K562 (cell line): ENCODE measurements at regions not wholly inside any gene's neighbourhood (a gene's known extent, or its start where the extent isn't known, plus 50 kb on each side); places are given as distances from the start of the nearest gene placed in this dataset.
"Not testable (repeated sequence)": the region's sequence is repeated elsewhere in the genome, so short reads cannot be mapped to it uniquely, and the experiment has no call there.

Source experiments
- ATAC-seq: fragments of 200-7000 bp; cut with Tn5 transposase; 3 replicates; pipeline ENCODE4 v1.9.1; 2020; ENCODE audit warnings: moderate library complexity
- BruUV-seq: library from RNA; stranded (reverse); fragments of 400-500 nt; replicated peaks from 2 replicates; lab custom pipeline; 2021; lab: Mats Ljungman, UMichigan
- CTCF ChIA-PET: fragments of 300-600 bp; formaldehyde crosslinking; extraction: SDS; loops from one replicate; lab custom pipeline; 2021; ENCODE audit warnings: low intra/inter-chr PET ratio; lab: Yijun Ruan, JAX
- POLR2A ChIA-PET: fragments of 300-600, 350-650 bp; sonication (Branson Sonifier 250); formaldehyde crosslinking; extraction: SDS; loops from one replicate; lab custom pipeline; 2021; ENCODE audit warnings: antibody characterized with exemption, inconsistent platforms; lab: Yijun Ruan, JAX
- DNase-seq, 4 experiments: peaks; one replicate each; pipeline versions ENCODE4 v3.0.0 to v3.0.0-alpha.2; 2011 to 2018; ENCODE audit warnings: low spot score in 3 of 4, mixed read lengths in 3 of 4; ENCODE audit errors: extremely low read depth in 1 of 4
- FAIRE-seq: peaks from 2 replicates; lab custom pipeline; 2011; peaks lifted over from hg19 to GRCh38; lab: Jason Lieb, UNC
- H2AFZ ChIP-seq: 2 replicates; pipeline ENCODE4 v1.6.0; 2011; ENCODE audit warnings: low read depth, low read length, control low read depth, inconsistent platforms
- H3K27ac ChIP-seq: fragments of 200-600 bp; 3 replicates; pipeline ENCODE4 v1.8.0; 2011; ENCODE audit warnings: low read depth, mild to moderate bottlenecking, control low read depth, inconsistent platforms, low read length, moderate library complexity, mixed read lengths; ENCODE audit errors: extremely low read depth
- H3K27me3 ChIP-seq, 2 experiments: fragments of 300-600 bp in 1 of 2; 2 replicates in 1 of 2; 3 replicates in 1 of 2; pipeline versions ENCODE4 v1.6.0 to v1.8.0; 2011; ENCODE audit warnings: inconsistent platforms in 2 of 2, low read length in 2 of 2, mild to moderate bottlenecking in 1 of 2, mixed read lengths in 1 of 2, moderate library complexity in 1 of 2; ENCODE audit not compliant: control insufficient read depth in 2 of 2, insufficient read depth in 2 of 2
- H3K36me3 ChIP-seq: fragments of 300-600 bp; 3 replicates; pipeline ENCODE4 v1.8.0; 2011; ENCODE audit warnings: mild to moderate bottlenecking, low read length, inconsistent platforms; ENCODE audit not compliant: control insufficient read depth, insufficient read depth
- H3K4me1 ChIP-seq, 2 experiments: fragments of 200-600 bp in 1 of 2; replicated peaks in 1 of 2; 2 replicates in 1 of 2; 3 replicates in 1 of 2; pipeline versions ENCODE4 v1.5.1 to v1.8.0; 2011; ENCODE audit warnings: inconsistent platforms in 2 of 2, low read length in 2 of 2, mild to moderate bottlenecking in 1 of 2, mixed read lengths in 1 of 2, moderate library complexity in 1 of 2; ENCODE audit not compliant: control insufficient read depth in 2 of 2, insufficient read depth in 2 of 2
- H3K4me2 ChIP-seq: 2 replicates; pipeline ENCODE4 v1.6.1; 2011; ENCODE audit warnings: low read length, control low read depth, inconsistent platforms, mixed read lengths; ENCODE audit not compliant: insufficient read depth
- H3K4me3 ChIP-seq: fragments of 200-600 bp; sonication (generic), shearing (Covaris generic); 2 replicates; pipeline ENCODE4 v1.5.1; 2016; ENCODE audit warnings: control low read depth, inconsistent platforms
- H3K79me2 ChIP-seq: fragments of 200-600 bp; 3 replicates; pipeline ENCODE4 v1.8.0; 2011; ENCODE audit warnings: low read length, inconsistent platforms; ENCODE audit not compliant: control insufficient read depth, insufficient read depth
- H3K9ac ChIP-seq, 2 experiments: 2 replicates each; pipeline versions ENCODE4 v1.6.0 to v1.6.1; 2011; ENCODE audit warnings: low read depth in 2 of 2, low read length in 2 of 2, control low read depth in 1 of 2, inconsistent platforms in 1 of 2, mild to moderate bottlenecking in 1 of 2, mixed read lengths in 1 of 2; ENCODE audit not compliant: insufficient read depth in 1 of 2
- H3K9me1 ChIP-seq: one replicate; pipeline ENCODE4 v1.6.0; 2011; ENCODE audit warnings: inconsistent platforms, mild to moderate bottlenecking, low read length, moderate library complexity; ENCODE audit not compliant: control insufficient read depth, insufficient read depth
- H3K9me3 ChIP-seq: replicated peaks from 2 replicates; pipeline ENCODE4 v1.5.1; 2011; ENCODE audit warnings: low read depth, low read length, inconsistent platforms; ENCODE audit not compliant: control insufficient read depth, insufficient read depth
- H4K20me1 ChIP-seq: replicated peaks from 2 replicates; pipeline ENCODE4 v1.6.1; 2011; ENCODE audit warnings: low read length, inconsistent platforms, mixed read lengths; ENCODE audit not compliant: control insufficient read depth, insufficient read depth
- ID3 ChIP-seq, 2 experiments: fragments of 250-450 bp in 1 of 2; fragments of 450-650 bp in 1 of 2; sonication (Bioruptor Pico) in 1 of 2; IDR thresholded peaks; 2 replicates each; pipeline versions ENCODE4 v1.6.1 to v1.8.0; 2016 to 2021; ENCODE audit warnings: mild to moderate bottlenecking in 2 of 2, moderate library complexity in 2 of 2, missing compliant biosample characterization in 1 of 2, missing genetic modification characterization in 1 of 2
- RAD21 ChIP-seq, 2 experiments: fragments of 250-450 bp in 1 of 2; fragments of 450-650 bp in 1 of 2; sonication (Bioruptor Pico) in 1 of 2; formaldehyde crosslinking in 1 of 2; IDR thresholded peaks in 1 of 2; conservative IDR thresholded peaks in 1 of 2; 2 replicates each; pipeline versions ENCODE4 v1.4.0 to v1.8.0; 2020 to 2022; ENCODE audit warnings: mild to moderate bottlenecking in 2 of 2, moderate library complexity in 1 of 2
- SMC3 ChIP-seq: conservative IDR thresholded peaks from 2 replicates; pipeline ENCODE4 v1.6.1; 2011; ENCODE audit warnings: low read depth, low read length, improper control_type of control experiment; ENCODE audit not compliant: insufficient read depth
- TOE1 ChIP-seq, 2 experiments: fragments of 450-650 bp in 1 of 2; sonication (generic) in 1 of 2; formaldehyde crosslinking in 1 of 2; IDR thresholded peaks; 2 replicates each; pipeline versions ENCODE4 v1.7.1 to v1.8.0; 2016 to 2022; ENCODE audit warnings: borderline replicate concordance in 2 of 2, mild to moderate bottlenecking in 2 of 2, antibody characterized with exemption in 1 of 2, inconsistent platforms in 1 of 2, low read depth in 1 of 2, missing genetic modification reagents in 1 of 2, moderate library complexity in 1 of 2
- WGBS: fragments of 100-300 bp; shearing (Covaris generic); methylation state at CpG from one replicate; pipeline ENCODE4 v1.1.6; 2016; ENCODE audit warnings: low coverage, mixed read lengths; ENCODE audit not compliant: insufficient coverage; ENCODE audit errors: missing lambda C conversion rate; 5-methylcytosine and 5-hydroxymethylcytosine counted together
- in situ Hi-C: fragments of 300-500 bp; cut with MboI; formaldehyde crosslinking; loops from 4 replicates; pipeline ENCODE4 v1.15.0; 2018; ENCODE audit warnings: inconsistent platforms, mixed read lengths
- intact Hi-C: fragments of 100-400 bp; cut with micrococcal nuclease; formaldehyde crosslinking; loops from 2 replicates; pipeline ENCODE4 v1.14.2; 2022
- TF ChIP-seq, protein P1 (sequence below): fragments of 450-650 bp; formaldehyde crosslinking; IDR thresholded peaks from 2 replicates; pipeline ENCODE4 v1.4.0; 2020; ENCODE audit warnings: mild to moderate bottlenecking, moderate library complexity
- TF ChIP-seq, protein P2 (sequence below), 3 experiments: IDR thresholded peaks in 2 of 3; conservative IDR thresholded peaks in 1 of 3; 2 replicates each; pipeline ENCODE4 v1.5.1; 2011 to 2012; ENCODE audit warnings: low read length in 3 of 3, mild to moderate bottlenecking in 3 of 3, control low read depth in 2 of 3, improper control_type of control experiment in 1 of 3, inconsistent platforms in 1 of 3, low read depth in 1 of 3, mixed read lengths in 1 of 3, moderate library complexity in 1 of 3; ENCODE audit not compliant: insufficient read depth in 2 of 3

DNA sequence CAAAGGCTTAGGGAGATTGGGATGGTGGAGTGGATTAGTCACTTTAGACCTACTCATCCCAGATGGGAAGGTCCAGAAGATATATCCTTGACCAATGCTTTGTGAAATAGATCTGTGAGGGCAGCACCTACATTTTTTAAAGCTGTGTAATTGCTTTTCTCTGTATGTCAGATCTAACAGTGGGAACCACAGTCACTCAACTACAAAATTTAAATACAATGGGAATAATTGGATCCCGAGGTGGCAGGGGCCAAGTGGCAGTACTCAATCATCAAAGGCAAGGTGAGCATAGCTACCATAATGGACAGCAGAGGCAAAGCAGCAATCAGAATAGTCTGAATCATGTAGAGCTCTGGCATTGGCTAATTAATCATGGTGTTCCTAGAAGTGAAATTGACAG, 86.1 kb upstream of the PKN2 start:
- DNase-seq, BruUV-seq, H3K4me1 ChIP-seq, H4K20me1 ChIP-seq, in situ Hi-C loops, H3K4me3 ChIP-seq, H3K27me3 ChIP-seq, H3K27ac ChIP-seq, ATAC-seq, POLR2A ChIA-PET, H3K9me3 ChIP-seq, H3K4me2 ChIP-seq, CTCF ChIA-PET, H3K79me2 ChIP-seq, H3K36me3 ChIP-seq, H3K9me1 ChIP-seq, H2AFZ ChIP-seq, FAIRE-seq, H3K9ac ChIP-seq, intact Hi-C loops: not testable (repeated sequence)
- WGBS: 0% methylated on average over 1 of the region's 1 CpG

DNA sequence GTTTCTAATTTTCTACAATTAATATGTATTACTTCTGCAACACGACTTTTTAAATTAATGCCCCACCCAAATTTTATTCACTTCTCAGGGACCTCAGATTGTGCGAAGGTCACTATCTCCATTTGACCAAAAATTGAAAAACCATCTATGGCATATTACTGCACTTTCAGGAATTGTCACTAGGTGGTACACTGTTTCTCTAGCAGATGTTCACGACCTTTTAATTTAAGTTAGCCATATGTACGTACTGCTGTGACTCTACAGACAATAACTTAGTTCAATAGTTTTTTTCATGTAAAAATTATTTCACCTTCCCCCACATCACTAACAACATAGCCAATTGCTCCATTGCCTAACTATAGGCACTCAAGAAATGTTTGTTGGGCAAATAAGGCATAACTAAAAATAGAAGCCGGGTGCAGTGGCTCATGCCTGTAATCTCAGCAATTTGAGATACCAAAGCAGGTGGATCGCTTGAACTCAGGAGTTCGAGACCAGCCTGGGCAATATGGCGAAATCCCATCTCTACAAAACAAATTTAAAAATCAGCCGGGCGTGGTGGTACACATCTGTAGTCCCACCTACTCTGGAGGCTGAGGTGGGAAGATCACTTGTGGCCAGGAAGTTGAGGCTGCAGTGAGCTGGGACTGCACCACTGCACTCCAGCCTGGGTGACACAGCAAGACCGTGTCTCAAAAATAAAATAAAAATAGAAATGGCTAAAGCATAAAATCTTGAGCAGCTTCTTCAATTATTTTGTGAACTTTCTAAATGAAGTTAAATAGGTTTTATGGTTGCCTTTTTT, 75.7 kb upstream of the PKN2 start:
- ATAC-seq (peak; percentile 88), FAIRE-seq (peak; percentile 86), DNase-seq (peak; percentile 21 to 52 (median 30))
- TF ChIP-seq, protein P1, sequence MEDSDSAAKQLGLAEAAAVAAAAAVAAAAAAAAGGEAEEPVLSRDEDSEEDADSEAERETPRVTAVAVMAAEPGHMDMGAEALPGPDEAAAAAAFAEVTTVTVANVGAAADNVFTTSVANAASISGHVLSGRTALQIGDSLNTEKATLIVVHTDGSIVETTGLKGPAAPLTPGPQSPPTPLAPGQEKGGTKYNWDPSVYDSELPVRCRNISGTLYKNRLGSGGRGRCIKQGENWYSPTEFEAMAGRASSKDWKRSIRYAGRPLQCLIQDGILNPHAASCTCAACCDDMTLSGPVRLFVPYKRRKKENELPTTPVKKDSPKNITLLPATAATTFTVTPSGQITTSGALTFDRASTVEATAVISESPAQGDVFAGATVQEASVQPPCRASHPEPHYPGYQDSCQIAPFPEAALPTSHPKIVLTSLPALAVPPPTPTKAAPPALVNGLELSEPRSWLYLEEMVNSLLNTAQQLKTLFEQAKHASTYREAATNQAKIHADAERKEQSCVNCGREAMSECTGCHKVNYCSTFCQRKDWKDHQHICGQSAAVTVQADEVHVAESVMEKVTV (CRISPR knock-in tag): peak; percentile 34; the same call in 1 of the 2 replicates
- peak; percentile 52 to 62 for TF ChIP-seq RAD21 (CRISPR knock-in tag; conservative IDR thresholded peaks at IDR 0.05 in 1 of 2, IDR thresholded peaks at IDR 0.05 in 1 of 2)
- TF ChIP-seq, protein P2, sequence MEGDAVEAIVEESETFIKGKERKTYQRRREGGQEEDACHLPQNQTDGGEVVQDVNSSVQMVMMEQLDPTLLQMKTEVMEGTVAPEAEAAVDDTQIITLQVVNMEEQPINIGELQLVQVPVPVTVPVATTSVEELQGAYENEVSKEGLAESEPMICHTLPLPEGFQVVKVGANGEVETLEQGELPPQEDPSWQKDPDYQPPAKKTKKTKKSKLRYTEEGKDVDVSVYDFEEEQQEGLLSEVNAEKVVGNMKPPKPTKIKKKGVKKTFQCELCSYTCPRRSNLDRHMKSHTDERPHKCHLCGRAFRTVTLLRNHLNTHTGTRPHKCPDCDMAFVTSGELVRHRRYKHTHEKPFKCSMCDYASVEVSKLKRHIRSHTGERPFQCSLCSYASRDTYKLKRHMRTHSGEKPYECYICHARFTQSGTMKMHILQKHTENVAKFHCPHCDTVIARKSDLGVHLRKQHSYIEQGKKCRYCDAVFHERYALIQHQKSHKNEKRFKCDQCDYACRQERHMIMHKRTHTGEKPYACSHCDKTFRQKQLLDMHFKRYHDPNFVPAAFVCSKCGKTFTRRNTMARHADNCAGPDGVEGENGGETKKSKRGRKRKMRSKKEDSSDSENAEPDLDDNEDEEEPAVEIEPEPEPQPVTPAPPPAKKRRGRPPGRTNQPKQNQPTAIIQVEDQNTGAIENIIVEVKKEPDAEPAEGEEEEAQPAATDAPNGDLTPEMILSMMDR (IDR thresholded peaks at IDR 0.05 in 2 of 3, conservative IDR thresholded peaks at IDR 0.05 in 1 of 3; ENCODE audit: insufficient read depth in 2 of 3, low read depth in 1 of 3, low read length in 3 of 3): peak; percentile 36 to 70 (median 59); a peak in 5 of 6 replicates
- TF ChIP-seq TOE1 (IDR thresholded peaks at IDR 0.05; ENCODE audit: borderline replicate concordance): no peak
- no peak for TF ChIP-seq TOE1 (CRISPR knock-in tag; IDR thresholded peaks at IDR 0.05; ENCODE audit: borderline replicate concordance, low read depth)
- TF ChIP-seq ID3 (CRISPR knock-in tag; IDR thresholded peaks at IDR 0.05): no peak
- TF ChIP-seq ID3 (tag; IDR thresholded peaks at IDR 0.05): no peak
- TF ChIP-seq SMC3: 0 out of 2 replicates have a peak, but pooled peaks have one; percentile 37
- Histone ChIP-seq H3K79me2 (no peaks in the 10 kb centered on the region), H3K27ac (no peak overlapping the region), H3K9ac (no peak overlapping the region), H3K9me1 (no peaks in the 10 kb centered on the region), H3K4me1 (no peaks in the 10 kb centered on the region), H2AFZ (peak overlapping the region; percentile 35; the same call in 1 of the 2 replicates), H3K4me3 (no peak overlapping the region), H3K9me3 (no peaks in the 10 kb centered on the region), H3K4me2 (no peak overlapping the region), H3K36me3 (no peaks in the 10 kb centered on the region), H4K20me1 (no peaks in the 10 kb centered on the region), H3K27me3 (no peaks in the 10 kb centered on the region)
- in situ Hi-C loops (no loop called here), intact Hi-C loops (loop anchor here (1.0 kb wide), 1 partner anchor 269 kb away; no protein-coding TSS in a partner anchor)
- CTCF ChIA-PET: interaction anchor here (0.6 to 0.7 kb wide), 2 partner anchors 309 to 1186 kb away, joined by 3 read pairs; no protein-coding TSS in a partner anchor
- POLR2A ChIA-PET: no interaction called here
- no TSS peak for BruUV-seq
- WGBS: 3% methylated on average over 11 of the region's 11 CpGs
